Superior temporal gyrus (tissue), 1 donor: ENCODE measurements at regions not wholly inside any gene's neighbourhood (a gene's known extent, or its start where the extent isn't known, plus 50 kb on each side); places are given as distances from the start of the nearest gene placed in this dataset.
A peak's percentile ranks its signal among the peaks of the same experiment; 100 is the strongest.

Source experiments
- DNase-seq: peaks from one replicate; pipeline ENCODE4 v3.0.0-alpha.2; 2016; ENCODE audit errors: extremely low spot score

GRCh38 chrX:40316502-40316901 lies 218.7 kb upstream of the BCOR start:
- no peak for DNase-seq

DNA sequence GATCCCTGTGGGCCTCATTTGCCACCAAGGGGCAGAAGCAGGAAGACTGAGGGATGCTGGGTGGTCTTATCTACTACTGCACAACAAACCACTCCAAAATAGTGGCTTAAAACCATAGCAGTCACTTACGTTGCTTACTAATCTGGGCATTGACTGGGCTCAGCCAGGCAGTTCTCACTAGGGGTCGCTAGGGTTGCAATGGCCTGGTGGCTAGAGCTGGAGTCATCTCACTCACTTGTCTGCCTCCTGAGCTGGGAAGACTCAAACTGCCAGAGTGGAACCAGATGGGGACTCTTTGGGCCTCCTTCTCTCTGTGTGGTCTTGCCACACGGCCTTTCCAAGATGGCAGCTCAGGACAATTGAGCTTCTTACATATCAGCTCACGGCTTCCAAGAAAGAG lies 216.3 kb upstream of the BCOR start:
- peak; percentile 30 for DNase-seq

DNA sequence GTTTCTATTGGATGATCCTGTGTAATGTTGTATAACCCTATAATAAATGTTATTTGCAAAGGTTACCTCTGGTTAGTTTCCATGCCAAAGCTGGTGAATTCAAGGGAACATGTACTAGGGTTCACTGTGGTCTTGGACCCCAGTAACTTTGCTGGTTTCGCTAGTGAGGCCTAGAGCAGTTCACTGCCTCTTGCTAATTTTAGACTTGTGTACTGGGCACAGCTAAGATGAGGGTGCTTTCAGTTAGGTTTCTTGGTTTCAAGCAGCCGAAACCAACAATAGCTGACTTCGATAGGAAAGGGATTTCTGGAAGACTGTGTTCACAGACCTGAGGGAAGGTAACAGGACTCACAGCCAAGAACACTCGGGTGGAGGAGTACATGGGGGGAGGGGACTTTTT lies 215.5 kb upstream of the BCOR start:
- DNase-seq, result no peak

DNA sequence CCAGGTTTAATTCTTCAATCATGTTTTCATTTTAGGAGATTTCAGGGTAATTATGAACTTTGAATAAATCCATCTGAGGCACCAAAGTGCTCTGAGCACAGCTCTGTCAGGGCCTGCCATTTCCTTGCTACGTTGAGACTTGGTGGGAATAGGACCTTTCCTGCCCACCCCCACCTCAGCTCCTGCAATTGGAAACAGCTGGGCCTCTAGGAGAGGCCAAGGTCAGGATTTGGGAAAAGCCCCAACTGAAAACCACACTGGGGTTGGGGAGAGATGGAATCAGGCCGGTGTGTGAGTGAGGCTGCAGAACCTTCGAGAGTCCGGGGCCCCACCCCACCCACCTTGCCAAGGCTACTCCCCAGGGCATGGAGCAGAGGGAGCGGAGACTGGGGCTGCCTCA lies 212.7 kb upstream of the BCOR start:
- DNase-seq, result no peak

DNA sequence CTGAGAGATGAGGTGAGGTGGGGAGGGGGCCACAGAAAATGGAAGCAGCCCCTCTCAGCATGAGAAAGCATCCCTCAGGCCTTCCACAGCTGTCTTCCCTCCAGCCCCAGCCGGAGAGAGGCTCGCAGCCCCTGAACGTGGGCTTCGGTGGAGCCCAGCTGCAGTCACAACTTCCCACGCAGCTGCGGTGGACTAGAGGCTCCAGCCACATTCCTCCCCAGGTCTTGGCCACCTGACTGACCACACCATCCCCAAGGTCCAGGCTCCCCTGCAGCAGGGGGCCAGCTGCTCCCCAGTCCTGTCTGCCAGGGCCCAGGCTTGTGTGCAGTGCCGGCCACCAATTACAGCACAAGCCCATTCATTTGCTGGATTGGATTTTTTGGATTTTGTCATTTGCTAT lies 212.3 kb upstream of the BCOR start:
- DNase-seq, result no peak

DNA sequence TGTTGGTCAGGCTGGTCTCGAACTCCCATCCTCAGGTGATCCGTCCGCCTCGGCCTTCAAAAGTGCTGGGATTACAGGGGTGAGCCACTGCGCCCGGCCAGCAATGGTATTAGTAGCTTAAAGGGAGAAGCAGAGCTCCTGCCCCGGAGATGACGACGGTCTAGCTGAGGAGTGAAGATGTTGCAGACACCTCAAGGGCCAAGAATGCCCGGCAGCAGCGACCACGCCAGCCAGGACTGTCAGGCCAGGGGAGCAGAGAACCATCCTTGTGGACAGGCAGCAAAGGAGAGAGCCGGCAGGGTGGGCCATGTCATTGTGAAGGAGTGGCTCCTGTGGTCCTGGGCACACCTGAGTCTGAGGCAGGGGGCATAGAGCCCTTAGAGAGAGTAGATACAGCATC lies 210.1 kb upstream of the BCOR start:
- DNase-seq, result no peak

- DNase-seq, result no peak
Measured at GRCh38 chrX:40304115-40304514, 206.4 kb upstream of the BCOR start.

DNA sequence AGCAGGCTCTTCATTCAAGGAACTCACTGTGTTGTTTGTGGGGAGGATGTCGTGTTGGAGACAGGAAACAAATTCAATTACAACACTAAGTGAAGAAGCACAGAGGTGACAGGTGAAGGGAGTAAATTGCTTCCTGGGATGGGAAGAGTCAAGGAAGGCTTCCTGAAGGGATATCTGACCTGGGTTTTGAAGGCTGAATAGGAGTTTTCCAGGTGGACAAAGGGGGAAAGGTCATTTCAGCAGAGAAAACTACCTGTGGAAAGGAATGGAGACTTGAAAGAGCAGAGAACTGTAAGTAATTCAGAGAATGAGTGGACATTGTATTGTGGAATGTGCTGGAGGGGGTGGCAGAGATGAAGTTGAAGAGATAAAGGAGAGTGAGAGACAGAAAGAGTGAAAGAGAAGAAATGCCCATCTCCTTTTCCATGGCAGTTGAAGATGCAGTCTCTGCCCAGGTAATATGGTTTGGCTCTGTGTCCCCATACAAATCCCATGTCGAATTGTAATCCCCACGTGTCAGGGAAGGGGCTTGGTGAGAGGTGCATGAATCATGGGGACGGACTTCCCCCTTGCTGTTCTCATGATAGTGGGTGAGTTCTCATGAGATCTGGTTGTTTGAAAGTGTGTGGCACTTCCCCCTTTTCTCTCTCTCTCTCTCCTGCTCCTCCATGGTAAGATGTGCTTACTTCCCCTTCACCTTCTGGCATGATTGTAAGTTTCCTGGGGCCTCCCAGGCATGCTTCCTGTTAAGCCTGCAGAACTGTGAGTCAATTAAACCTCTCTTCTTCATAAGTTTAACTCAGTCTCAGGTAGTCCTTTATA lies 205.7 kb upstream of the BCOR start:
- DNase-seq, result no peak

DNA sequence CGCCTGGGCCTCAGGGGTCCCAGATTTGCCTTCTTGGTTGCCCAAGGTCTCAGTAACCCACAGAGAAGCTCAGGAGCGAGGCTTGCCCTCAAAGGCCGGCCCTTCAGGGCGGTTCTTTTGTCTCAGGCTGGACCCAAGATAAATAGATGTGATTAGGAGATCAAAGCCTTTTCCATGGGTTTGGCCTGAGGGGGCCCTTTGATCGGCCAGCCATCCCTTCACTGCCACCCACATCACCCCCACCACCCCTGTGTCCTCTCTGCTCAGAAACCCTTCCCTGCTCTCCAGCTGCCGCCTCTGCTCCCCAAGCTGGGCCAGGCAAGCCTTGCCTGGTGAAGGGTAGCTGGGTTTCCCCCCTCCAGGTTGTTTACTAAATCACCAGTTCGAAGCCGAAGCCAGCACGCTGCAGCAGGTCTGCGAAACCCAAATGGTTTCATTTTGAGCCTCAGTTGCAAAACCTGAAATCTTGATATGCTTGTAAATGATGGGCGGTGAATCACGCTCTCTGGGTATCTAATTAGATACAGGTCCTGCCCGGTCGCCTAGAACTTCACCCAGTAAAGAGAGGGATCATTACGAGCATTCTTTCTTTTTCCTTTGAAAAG lies 202.6 kb upstream of the BCOR start:
- no peak for DNase-seq

DNA sequence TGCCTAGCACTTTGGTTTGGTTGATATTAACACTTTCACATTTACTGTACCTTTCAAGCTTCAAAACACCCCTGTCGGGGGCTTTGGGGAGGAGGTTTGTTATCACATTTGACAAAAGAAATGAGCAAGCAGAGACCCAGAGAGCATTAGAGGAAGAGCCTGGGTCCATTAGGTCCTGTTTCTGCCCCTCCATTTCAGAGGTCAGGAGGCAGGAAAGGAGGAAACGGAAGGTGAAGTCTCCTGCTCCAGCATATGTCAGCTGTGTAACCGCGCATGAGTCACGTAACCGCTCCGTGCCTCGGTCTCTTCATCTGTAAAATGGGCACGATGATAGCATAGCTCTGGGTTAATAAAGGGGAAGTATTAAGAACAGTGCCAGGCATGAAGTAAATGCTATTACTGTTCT lies 201.9 kb upstream of the BCOR start:
- no peak for DNase-seq

DNA sequence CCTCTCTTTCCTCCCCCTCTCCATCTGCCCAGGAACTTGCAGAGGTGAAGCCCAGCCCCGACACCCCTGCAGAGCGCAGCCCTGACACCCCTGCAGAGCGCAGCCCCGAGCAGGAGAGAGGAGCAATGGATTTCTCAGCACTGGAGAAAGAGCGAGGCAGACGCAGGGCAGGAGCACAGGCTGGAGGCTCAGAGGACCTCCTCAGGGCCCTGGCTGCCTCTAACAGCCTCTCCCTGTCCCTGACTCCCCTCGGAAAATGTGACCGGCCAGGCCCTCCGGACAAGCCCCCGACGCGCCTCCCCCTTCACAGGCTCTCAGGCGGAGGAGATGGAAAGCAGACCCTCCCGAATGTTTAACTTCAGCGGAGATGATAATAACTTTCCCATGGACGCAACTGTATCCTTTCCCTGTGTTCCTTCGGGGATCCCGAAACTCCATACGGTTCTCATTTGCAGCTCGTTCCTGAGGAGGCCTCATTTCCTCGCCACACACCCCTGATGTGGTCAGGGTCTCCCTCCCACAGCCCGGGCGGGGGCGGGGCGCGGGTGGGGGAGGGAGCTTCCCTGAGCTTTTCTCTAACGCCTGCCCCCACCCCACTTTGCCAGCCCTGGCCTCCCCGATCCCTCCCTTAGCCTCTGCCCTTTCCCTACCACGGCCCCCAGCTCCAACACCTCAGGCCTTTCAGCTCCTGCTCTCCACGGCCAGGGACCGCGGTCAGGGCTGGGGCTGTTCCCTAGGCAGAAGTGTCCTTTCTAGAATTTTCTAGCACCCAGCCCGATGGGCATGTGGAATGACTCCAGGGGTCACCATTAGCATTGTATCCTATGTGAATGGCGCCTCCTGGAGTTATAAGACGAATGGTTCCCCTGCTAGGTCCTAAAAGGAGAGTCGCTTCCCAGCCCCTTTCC lies 201.1 kb upstream of the BCOR start:
- no peak for DNase-seq

DNA sequence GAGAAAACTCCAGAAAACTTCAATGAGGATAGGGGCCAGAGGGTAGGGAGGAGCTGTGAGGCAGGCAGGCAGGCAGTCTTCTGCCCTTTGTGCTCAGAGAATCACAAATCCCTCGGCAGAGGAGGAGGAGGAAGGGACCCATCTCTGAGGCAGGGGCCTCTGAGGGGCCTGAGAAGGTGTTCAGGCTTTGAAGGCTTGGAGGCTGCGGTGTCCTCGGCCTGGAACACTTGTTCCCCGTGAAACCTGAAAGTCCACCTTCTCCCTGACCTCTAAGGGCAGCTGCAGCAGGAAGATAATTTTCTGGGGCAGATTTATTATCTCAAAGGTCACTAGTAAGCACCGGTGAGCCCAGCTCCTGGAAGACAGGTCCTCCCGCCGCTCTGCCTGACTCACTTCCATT lies 200.3 kb upstream of the BCOR start:
- DNase-seq, result no peak

DNA sequence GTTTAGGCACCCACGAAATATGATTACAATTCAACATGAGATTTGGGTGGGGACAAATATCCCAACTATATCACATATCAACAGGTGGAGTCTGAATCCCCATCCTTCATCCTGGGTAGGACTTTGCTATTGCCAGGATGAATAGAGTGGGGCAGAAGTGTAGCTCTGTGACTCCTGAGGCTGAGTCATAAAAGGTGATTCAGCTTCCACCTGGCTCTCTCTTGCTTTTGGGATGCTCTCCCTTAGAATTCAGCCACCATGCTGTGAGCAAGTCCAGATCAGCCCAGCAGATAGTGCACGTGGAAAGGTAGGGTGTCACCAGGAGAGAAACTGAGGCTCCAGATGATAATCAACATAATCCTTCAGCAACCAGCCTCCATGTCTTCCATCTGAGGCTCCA lies 193.8 kb upstream of the BCOR start:
- no peak for DNase-seq

- no peak for DNase-seq
Measured at GRCh38 chrX:40290517-40290916, 192.8 kb upstream of the BCOR start.

- no peak for DNase-seq
Measured at GRCh38 chrX:40285876-40286275, 188.1 kb upstream of the BCOR start.

DNA sequence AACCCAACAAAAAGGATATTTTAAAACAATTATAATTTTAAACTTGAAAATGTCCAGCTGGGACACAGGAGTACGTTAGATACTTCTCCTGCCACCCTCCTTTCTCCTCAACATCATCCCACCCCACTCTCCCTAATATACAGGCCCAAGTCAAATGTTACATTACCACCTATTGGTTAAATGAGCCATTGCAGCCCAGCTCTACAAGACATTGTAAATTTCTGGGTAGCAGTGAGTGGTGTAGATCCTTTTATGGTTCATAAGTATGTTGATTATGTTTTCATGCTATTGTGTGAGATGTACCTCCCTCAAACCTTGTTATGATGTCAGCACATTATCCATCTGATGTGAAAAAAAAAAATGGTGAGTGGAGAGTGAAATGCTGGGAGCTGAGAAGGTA lies 187.1 kb upstream of the BCOR start:
- DNase-seq, result no peak

DNA sequence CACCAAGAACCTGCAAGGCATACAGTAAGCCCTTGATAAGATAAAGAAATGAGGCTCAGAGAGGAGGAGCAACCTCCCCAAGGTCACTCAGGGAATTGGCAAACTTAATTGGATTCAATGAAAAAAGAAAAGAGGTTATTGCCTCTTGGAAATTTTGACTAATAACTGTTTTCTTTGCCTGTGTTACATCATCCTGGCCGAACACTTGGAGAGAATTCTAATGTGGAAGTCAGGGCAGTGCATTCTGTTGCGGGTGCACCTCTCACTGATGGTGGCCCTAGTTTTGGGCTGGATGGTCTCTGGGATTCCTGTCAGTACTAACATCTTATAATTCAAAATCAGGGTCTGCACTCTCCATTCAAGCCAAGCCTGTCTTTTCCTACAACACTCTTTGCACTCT lies 186.2 kb upstream of the BCOR start:
- DNase-seq, result no peak

- no peak for DNase-seq
Measured at GRCh38 chrX:40282946-40283660, 185.3 kb upstream of the BCOR start.

DNA sequence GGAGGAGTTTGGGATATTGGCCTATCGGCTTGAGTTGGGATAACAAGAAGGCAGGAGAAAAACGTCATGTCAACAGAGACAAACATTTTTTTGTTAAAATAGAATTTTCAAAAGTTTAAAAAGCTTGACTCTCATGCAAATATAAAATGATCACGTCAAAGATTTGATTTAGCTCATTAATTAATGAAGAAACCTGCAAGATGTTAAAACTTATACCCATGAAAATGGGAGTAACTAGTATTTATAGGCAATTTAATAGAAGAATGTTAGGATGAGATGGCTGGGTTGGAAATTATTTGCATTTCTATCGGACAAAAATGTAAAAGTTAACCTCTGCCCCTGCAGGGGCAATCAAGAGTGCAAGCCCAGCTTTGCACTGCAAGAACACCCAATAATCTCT lies 184.6 kb upstream of the BCOR start:
- no peak for DNase-seq

- DNase-seq, result no peak
Measured at GRCh38 chrX:40281336-40282005, 183.7 kb upstream of the BCOR start.

- no peak for DNase-seq
Measured at GRCh38 chrX:40279762-40280161, 182.0 kb upstream of the BCOR start.

DNA sequence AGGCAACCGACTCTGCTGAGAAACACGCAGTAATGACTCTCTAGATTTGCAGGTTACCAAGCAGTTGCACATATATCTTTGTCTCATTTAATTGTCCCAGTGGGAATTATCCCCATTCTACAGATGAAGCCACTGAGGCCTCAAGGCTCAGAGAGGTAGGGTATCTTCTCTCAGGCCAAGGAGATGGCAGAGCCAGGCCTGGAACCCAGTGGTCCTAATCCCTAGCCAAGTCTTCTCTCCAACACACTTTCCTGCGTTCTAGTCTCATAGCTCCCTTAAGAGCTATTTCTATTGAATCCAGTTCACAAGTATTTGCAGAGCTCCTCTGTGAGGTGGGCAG lies 181.3 kb upstream of the BCOR start:
- DNase-seq, result no peak
